Ishikawa (cell line): ENCODE measurements at regions not wholly inside any gene's neighbourhood (a gene's known extent, or its start where the extent isn't known, plus 50 kb on each side); places are given as distances from the start of the nearest gene placed in this dataset.

Source experiments
- CEBPB ChIP-seq: IDR thresholded peaks from 2 replicates; pipeline ENCODE4 v1.6.1; 2012
- CREB1 ChIP-seq: IDR thresholded peaks from 2 replicates; pipeline ENCODE4 v1.6.1; 2012; ENCODE audit warnings: low read depth
- EGR1 ChIP-seq: IDR thresholded peaks from 2 replicates; pipeline ENCODE4 v1.6.1; 2012
- EP300 ChIP-seq: IDR thresholded peaks from 2 replicates; pipeline ENCODE4 v1.6.1; 2012; ENCODE audit warnings: borderline replicate concordance
- FOXM1 ChIP-seq: IDR thresholded peaks from 2 replicates; pipeline ENCODE4 v1.6.1; 2012; ENCODE audit warnings: low read depth, borderline replicate concordance
- MAX ChIP-seq: IDR thresholded peaks from 2 replicates; pipeline ENCODE4 v1.6.1; 2012
- NFIC ChIP-seq: IDR thresholded peaks from 2 replicates; pipeline ENCODE4 v1.6.1; 2012
- RAD21 ChIP-seq: IDR thresholded peaks from 2 replicates; pipeline ENCODE4 v1.6.1; 2012; ENCODE audit warnings: low read depth
- REST ChIP-seq: IDR thresholded peaks from 2 replicates; pipeline ENCODE4 v1.6.1; 2012; ENCODE audit warnings: low read depth, mild to moderate bottlenecking
- TAF1 ChIP-seq: IDR thresholded peaks from 2 replicates; pipeline ENCODE4 v1.6.1; 2012; ENCODE audit warnings: low read depth, mild to moderate bottlenecking
- TCF12 ChIP-seq: IDR thresholded peaks from 2 replicates; pipeline ENCODE4 v1.6.1; 2012; ENCODE audit warnings: low read depth
- TEAD4 ChIP-seq: IDR thresholded peaks from 2 replicates; pipeline ENCODE4 v1.6.1; 2012
- YY1 ChIP-seq: IDR thresholded peaks from 2 replicates; pipeline ENCODE4 v1.6.1; 2012; ENCODE audit warnings: low read depth
- ZBTB7A ChIP-seq: IDR thresholded peaks from 2 replicates; pipeline ENCODE4 v1.6.1; 2012; ENCODE audit warnings: low read depth
- TF ChIP-seq, protein P1 (sequence below): IDR thresholded peaks from 2 replicates; pipeline ENCODE4 v1.6.1; 2012

- TF ChIP-seq TAF1 (no peak), REST (no peak), RAD21 (no peak), ZBTB7A (no peak), EGR1 (no peak), TEAD4 (no peak), YY1 (no peak), CEBPB (no peak), EP300 (no peak), FOXM1 (no peak), TCF12 (no peak), MAX (no peak), CREB1 (no peak), NFIC (no peak)
- TF ChIP-seq, protein P1, sequence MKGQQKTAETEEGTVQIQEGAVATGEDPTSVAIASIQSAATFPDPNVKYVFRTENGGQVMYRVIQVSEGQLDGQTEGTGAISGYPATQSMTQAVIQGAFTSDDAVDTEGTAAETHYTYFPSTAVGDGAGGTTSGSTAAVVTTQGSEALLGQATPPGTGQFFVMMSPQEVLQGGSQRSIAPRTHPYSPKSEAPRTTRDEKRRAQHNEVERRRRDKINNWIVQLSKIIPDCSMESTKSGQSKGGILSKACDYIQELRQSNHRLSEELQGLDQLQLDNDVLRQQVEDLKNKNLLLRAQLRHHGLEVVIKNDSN: no peak
Observed at GRCh38 chr14:38930022-38930421, 173.0 kb downstream of the SEC23A start.

- TF ChIP-seq CEBPB (no peak), TAF1 (no peak), YY1 (no peak), MAX (no peak), FOXM1 (no peak), CREB1 (no peak), REST (no peak), TEAD4 (no peak), EP300 (no peak), TCF12 (no peak), EGR1 (no peak), NFIC (no peak), ZBTB7A (no peak), RAD21 (no peak)
- TF ChIP-seq, protein P1: no peak
Observed at GRCh38 chr14:38929416-38929815, 173.6 kb downstream of the SEC23A start.

DNA sequence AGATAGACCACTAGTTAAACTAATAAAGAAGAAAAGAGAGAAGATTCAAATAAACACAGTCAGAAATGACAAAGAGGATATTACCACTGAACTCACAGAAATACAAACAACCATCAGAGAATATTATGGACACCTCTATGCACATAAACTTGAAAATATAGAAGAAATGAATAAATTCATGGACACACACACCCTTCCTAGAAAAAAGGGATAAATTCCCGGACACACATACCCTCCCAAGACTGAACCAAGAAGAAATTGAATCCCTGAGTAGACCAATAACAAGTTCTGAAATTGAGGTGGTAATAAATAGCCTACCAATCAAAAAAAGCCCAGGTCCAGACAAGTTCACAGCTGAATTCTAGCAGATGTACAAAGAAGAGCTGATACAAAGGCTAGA lies 187.9 kb downstream of the SEC23A start:
- TF ChIP-seq TAF1 (no peak), RAD21 (no peak), CREB1 (no peak), EP300 (no peak), ZBTB7A (no peak), EGR1 (no peak), YY1 (no peak), TCF12 (no peak), TEAD4 (no peak), MAX (no peak), CEBPB (no peak), FOXM1 (no peak), NFIC (no peak)
- TF ChIP-seq, protein P1: no peak

- no peak for TF ChIP-seq EGR1
Observed at GRCh38 chr14:38910092-38910491, 192.9 kb downstream of the SEC23A start.

- TF ChIP-seq TEAD4 (no peak), CREB1 (no peak), NFIC (no peak), YY1 (no peak), TCF12 (no peak), EP300 (no peak), MAX (no peak), REST (no peak), FOXM1 (no peak), ZBTB7A (no peak), TAF1 (no peak), CEBPB (no peak), RAD21 (no peak)
- TF ChIP-seq, protein P1: no peak
Observed at GRCh38 chr14:38904959-38905358, 198.1 kb downstream of the SEC23A start.
